ENCODE measurements at regions not wholly inside any gene's neighbourhood (a gene's known extent, or its start where the extent isn't known, plus 50 kb on each side); places are given as distances from the start of the nearest gene placed in this dataset.

DNA sequence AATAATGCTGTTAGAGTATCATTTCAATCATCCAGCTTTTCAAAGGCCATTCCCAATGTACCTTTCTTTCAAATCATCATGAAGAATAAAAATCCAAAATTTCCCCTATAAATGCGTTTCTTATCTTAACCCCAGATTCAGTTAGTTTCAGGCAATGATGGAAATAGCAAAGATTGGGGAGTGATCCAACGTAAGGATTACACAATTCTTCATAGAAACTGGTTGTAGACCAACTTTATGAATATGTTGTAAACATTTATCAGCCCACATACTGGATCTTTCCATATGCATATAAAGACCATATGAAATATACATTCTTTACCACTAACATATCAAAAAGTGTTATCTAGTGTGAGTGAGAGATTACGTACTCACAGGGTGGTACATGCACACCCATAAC, 92.7 kb downstream of the ZC3H11B start:
- no peak for DNase-seq

DNA sequence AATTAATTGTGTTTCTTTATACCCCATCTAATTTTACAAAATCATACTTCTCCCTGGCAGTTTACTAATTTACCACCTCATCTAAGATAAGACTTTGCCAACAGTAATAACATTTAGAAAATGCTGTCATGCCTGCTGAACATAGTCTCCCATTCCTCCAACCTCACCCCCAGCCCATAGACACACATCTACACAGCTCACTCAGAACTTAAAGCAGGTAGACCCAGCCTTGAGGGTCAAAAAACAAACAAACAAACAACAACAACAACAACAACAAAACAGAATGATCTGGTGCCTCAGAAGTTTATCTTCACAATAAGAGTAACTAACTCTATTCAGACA, 94.0 kb downstream of the ZC3H11B start:
- no peak for DNase-seq

DNA sequence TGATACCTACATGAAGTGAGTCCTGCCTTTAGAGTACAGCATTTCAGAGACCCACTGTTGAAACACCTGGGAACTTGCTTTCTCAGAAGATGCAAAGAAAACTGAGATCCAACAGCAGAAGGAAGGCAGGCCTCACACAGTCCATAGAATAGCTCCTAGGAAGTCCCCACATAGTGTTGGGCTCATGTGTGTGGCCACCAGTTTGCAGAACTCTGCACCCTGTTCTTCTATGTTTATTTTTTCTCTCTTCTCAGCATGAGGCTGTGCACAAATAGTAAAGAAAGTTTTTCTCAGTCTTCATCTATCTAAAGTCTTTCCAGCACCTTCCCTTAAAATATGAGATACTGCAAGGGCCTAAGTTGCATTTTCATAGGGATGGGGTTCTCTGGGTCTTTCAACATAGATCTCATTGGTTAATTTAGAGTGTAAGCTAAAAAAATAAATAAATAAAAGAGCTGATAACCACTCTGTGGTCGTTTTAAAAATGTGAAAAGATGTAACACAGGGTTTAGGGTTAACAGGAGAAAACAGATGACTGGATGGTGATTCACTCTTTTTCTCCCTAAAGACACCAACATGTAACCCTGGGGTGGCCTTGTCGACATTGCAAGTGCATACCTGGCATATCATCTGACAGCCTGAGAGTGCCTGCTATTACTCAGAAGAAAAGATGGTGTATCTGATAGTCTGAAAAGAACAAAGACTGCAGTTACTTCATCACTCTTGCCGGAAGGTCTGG, 94.6 kb downstream of the ZC3H11B start:
- peak; percentile 93 for DNase-seq

DNA sequence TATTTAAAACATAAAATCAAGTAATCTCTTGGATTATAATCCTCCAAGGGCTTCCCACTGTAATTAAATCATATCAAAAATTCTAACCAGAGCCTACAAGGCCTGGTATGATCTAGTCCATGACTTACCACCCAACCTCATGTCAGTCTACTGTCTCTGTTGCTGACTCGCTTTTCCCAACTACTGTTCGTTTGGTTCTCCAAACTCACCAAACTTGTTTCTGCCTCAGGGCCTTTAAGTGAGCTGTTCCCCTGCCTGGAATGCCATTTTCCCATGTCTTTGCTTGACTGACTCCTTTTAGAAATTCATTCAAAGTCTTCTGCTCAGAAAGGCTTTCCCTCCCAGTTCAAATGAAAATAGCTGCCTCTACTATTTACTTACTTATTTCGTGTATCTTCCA, 95.9 kb downstream of the ZC3H11B start:
- peak; percentile 88 for DNase-seq

DNA sequence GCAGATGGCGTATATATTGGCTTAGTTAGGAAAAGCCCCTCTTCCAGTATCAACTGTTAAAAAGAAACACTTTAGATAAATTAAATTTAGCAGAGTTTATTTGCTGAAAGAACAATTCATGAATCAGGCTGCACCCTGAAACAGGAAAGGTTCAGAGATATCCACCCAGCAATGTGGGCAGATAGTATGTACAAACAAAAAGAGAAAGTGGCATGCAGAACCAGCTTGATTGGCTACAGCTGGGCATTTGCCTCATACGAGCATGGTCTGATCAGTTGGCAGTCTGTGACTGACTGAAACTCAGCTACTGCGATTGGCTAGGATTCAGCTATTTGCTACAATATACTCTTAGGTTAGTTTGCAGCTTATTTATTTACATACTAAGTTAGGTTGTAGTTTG, 98.2 kb downstream of the ZC3H11B start:
- DNase-seq = no peak

DNA sequence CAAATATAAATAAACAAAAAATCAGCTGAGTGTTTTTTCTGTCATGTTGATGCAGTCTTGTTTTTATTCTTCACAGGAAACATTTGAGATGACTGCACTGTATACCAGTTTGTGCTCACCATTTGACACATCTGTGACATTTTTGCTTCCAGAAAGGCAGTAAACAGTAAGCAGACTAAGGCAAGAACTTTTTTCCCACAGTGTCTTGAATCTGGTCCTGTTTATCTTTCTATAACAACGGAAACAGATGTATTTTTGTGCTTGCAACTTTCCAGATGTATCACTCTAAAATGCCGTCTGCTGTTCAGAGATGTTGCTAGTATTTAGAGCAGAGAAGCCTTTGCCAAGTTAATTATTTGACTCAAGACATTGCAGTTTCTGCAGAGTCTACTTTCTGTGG, 105.5 kb downstream of the ZC3H11B start:
- no peak for DNase-seq

DNA sequence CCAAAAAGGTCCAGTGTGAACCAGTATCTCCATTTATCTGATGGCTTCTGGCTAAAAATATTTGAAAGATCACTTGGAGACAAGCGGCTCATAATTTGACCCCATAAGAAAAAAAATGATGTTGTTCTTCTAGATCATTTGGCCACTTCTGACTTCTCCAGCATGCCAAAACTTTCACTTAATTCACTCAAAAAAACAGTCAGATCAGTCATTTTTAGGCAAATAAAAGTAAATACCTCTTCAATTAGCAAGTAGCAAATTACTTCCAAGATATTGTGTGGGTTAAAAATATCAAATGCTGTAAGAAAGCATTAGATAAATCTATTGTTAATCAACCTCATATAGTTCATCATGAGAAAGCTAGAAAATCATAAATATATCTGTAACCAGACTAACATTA, 106.0 kb downstream of the ZC3H11B start:
- DNase-seq = no peak

DNA sequence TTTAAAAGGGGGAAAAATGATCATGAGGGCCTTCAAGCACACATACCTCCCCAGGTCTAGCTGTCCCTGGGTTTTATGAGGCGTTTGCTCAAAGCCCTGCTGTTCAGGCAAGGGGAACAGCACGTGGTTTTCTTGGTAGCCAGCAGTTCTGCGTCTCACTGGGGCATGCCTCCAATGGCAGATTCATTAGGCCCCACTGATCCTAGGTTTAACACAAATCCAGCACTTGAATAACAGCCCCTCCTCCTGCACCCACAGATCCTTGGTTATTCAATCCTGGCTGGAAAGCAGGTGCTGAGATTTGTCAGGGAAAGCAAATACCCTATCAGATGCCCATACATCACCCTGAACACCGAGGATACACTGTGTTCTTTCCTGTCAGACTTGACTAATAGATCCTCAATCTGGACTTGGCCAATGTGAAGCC, 106.4 kb downstream of the ZC3H11B start:
- DNase-seq = no peak

DNA sequence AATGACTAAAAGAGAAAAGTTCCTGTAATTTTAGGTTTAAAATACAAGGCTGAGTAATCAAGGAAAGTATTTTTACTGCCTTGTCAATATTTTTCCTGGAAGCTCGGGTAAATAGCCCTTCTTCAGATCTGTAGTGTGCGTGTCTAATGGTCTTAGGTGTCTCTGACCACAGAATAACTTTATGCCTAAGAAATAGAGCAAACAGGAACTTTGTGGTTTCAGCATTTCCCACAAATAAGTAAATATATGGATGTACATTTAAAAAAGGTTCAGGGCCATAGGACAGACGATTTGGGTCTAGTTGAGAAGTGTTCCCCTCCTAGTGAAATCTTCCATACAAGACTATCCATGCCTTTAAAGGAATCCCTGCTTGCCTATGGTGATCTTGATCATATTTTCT, 107.0 kb downstream of the ZC3H11B start:
- no peak for DNase-seq

DNA sequence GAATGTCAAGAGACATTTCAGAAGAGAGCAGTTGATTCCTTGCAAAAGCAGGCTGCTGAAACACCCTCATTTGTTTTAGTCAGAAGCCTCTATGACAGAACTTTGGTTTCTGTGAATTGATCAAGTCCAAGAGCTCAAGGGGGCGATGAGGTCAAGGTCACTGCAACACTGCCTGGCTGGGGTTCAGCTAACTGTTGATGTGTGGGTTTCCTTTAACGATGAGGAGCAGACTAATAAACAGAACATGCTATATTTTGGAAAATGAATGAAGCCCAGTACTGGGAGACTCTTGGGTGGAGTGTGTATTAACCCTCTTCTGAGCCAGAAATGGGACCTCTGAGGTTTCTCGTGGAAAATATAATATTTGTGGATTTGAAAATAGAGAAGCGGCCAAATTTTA, 109.3 kb downstream of the ZC3H11B start:
- DNase-seq = no peak

DNA sequence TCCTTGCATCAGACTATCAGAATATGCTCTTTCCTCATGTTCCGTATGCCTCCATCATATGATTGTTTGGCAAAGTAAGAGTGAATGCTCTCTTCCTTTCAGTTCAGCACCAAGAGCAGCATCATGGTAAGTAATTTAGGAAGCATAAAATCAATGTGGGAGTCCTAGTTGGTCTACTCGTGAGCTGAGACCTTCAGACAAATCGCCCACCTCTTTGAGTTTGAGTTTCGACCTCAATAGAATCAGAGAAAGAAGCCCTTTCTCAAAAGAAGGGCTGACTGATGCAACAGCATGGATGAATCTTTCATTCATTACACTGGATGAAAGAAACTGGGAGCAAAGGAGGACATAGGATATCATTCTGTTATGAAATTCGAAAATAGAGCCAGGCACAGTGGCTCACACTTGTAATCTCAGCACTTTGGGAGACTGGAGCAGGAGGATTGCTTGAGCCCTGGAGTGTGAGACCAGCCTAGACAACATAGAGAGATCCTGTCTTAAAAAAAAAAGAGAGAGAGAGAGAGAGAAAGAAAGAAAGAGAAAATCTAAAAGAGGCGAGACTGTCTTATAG, 112.5 kb downstream of the ZC3H11B start:
- DNase-seq = no peak

DNA sequence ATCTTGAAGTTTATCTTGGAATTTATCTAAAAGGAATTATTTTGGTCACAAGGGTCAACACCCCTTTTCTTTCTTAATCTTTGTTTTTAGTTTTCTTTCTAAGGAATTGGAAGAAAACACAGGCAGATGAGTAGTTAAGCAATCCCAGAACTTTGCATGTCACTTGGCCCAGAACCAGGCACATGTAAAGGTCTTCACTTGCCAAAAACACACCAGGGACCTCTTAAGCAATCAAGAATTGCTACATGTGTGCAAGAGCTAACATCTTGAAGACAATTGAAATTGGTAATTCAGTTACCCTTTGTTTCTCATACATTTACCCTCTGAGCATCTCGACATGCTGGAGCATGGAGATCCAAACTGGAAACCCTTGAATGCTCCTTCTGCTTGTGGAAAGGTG, 114.2 kb downstream of the ZC3H11B start:
- DNase-seq = no peak

DNA sequence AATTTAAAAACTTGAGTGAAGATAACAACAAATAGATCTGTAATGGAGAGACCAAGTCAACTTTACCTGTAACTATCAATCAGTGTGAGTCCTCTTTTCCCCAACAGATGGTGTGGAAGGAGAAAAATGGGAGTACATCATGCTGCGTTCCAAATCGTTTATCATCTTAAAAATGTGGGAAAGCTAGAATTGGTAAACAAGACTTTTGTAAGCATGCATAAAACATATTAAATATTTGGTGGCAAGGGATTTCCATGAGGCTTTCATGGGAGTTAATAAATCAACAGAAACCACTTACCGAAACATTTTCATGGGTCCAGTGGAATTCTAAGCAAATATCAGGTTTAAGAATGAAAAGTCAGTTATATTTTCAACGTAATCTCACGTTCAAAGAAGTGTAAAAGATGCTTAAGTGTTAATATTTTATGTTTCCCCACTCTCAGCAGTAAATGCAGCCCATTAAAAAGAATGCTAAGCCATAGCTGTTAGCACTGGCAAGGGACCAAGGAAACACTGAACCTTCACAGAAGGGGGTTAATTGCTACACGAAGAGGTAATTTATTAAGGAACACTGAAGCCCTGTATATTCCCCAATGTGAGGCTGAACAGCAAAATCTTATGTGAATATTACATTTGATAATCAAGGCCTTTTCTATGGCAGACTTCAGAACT, 117.0 kb downstream of the ZC3H11B start:
- DNase-seq = no peak

DNA sequence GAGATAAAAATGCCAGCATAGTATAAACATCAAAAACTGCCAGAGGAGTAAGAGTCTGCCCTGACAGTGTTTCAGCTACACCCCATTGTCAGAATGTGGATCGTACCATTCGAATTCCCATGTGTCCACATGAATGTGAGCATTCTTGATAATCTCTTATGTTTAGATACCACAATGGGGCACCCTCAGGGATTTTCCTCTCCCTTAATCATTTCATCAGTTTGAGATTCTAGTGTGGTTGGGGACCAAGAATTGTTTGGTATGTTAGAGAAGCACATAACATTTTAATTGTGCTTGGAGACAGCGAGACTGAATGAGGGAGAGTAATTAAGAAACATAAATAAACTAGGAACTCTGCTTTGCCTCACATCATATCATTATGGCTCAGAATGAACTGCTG, 120.2 kb downstream of the ZC3H11B start:
- no peak for DNase-seq

DNA sequence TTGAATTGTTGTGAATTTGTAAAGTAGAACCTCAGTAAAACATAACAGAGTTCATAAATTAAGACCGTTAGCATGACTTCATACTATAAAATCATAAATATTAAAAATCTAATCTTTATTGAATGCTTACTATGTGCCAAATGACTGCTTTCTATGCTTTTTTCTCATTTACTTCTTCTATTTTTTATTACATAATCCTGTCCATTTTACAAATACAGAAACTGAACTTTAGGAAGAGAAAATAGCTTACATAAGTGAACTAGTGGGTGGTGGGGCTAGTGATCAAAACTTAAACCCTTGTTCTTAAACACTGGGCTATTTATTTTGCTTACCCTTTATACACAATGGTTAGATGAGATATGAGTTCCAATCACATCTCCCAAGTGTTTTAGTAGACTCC, 122.3 kb downstream of the ZC3H11B start:
- no peak for DNase-seq

DNA sequence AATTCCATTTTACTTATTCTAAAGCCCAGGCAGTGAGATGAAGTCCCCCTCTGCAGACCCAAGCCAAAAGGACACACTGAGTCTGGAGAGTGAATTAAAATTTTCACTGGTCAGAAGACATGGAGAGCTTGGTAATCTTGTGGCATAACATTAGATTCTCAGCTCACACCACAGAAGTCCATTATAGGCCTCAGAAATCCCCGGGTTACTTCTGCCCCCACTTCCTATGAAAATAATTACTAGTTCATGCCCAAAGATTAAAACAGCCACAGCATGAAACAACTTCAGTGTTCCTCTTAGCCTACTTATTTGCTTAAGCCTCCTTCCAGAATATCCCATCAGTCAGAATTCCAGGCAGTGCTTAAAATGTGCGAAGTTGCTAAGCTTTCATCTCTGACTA, 123.3 kb downstream of the ZC3H11B start:
- DNase-seq = no peak

DNA sequence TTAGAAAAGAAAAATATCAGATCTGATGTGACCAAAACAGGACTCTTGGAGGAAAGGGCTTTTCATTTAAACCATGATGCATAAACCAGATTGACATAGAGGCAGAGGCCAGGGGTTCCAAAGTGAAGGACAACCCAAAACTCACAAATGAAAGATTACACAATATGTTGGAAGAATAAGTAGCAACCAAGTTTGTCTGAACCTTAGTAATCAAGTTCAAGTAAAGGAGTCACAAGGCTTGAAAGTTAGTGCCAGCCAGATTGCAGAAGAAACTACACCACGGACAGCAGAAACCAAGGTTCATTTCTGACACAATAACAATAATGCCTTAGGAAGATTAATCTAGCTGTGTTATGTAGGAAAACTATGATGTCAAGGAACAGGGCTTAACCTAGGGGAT, 124.6 kb downstream of the ZC3H11B start:
- DNase-seq = no peak

DNA sequence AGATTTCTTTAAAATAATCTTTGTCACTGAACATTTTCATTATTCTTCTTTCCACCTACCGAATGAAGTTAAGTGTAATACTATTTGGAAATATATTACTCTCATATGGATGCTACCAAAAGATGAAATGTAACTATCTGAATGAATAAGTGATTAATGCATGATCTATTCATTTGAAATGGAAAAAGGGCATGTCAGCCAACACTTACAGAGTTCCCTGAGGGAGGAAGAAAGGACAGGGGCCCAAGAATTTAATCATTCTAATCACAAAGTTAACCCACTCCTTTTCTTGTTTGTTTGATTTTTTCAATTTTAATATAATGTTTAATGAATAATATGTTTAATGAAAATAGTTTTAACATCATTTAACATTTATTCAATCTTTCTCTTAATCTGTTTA, 129.4 kb downstream of the ZC3H11B start:
- no peak for DNase-seq

DNA sequence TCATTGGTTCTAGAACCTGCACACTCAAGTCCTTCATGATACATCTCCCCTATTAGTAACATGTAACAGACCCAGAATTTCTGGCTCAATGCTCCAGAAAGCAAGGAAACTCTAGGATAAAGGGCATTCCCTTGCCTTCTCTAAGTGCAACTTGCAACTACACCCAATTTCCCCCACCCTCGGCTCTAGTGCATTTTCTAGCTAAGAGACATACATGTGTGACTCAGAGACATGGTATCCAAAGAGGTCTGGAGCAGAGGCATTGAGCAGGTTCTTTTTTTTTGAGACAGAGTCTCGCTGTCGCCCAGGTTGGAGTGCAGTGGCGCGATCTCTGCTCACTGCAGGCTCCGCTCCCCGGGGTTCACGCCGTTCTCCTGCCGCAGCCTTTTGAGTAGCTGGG, 132.9 kb downstream of the ZC3H11B start:
- peak; percentile 88 for DNase-seq

DNA sequence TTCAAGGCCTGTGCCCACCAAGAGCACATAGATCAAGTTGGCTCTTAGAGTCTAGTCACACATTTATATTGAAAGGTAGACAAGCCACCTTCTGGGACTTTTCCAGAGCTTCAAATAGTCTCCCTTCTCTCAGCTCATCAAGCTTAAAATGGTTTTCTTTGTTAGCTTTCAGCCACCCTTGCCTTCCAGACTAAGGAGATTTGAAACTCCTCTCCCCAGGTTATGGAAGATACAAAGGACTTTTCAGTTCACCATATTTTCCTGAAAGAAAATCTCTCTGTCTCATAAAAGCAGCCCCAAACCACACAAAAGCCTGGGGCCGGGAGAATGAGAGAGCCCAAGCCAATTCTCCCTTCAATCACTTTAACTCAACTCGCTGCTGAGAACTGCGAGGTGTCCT, 134.1 kb downstream of the ZC3H11B start:
- peak; percentile 65 for DNase-seq

DNA sequence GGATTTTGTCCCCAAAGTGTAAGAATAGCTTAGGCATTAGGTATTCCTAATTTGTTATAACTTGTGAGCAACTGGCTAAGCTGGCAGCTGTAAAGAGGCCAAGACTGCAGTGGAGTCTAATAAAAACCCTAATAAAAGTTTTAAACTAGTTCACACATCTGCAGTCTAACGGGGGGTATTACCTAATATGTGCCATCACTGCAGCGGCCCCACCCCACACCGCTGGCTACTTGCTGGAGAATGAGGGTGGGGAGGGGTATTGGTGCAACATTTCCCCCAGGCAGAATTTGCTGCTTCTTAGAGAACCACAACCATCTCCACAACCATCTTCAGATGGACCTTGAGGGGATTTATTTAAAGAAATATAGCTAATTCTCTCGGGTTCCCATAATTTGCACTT, 135.0 kb downstream of the ZC3H11B start:
- DNase-seq = no peak

DNA sequence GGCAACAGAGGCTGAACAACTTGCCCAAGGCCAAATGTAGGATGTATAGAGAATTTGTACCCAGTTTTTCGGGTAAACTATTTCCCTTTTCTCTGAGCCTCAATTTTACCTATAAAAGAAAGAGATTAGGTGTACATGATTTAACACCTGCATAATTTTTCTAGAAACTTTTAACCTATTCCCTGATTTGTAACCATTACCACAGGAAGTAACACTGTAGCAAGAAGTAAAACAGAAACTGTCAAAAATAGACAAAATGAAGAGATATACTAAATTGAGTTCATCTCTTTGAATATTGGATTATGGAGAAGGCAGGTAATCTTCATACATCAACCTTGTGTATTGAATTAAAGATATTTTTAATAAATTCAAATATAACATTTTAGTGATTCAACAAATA, 136.2 kb downstream of the ZC3H11B start:
- no peak for DNase-seq

DNA sequence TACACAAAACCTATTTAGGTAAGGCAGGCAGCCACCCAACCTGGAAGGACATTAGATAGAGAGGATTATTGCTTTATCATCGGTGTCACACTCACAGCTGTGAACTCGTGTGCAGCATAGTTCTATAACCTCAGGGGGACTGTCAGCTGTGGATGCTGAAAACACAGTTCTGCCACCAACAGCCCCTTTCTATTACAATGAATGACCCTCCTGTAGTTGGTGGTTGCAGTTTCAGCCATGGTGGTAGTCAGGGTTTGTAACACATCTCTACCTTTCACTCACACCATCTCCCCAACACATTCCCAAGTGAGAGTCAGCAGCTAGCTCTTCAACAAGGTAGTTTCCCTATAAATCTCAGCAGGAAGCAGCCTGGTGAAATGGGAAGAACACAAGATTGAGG, 136.8 kb downstream of the ZC3H11B start:
- no peak for DNase-seq

DNA sequence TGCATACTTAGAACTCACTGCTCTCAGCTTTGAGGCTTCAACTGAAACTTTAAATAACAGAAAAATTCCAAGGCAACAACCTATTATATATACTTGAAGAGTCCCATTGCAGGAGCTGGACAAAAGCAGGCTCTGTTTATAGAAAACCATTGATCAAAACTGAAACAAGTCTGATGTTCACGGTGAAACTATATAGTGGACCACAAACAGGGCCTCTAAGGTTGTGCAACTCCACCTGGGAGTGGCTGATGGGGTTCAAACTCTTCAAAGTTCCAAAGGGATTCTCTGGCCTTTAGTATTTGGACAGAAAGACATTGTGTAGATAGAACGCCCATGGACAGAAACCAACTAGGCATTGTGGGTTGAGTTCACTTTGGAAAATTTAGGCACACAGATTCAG, 140.3 kb downstream of the ZC3H11B start:
- DNase-seq = no peak

DNA sequence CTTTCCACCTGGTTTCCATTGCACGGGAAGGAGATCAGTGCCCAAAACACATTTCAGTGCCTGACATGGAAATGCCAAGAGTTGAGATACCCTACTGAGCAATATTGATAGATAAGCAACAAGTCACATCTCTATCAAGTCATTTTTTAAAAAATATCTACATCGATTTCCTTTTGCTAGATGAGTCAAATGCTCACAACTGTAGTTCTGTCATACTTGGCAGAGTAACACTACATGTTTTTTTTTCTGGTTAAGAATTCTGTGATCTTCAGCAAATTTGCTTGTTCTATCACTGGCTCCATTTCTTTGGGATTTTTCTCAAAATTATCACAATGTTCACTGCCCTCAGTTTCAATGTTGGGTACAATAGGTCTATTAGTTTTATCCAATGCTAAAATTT, 145.4 kb downstream of the ZC3H11B start:
- no peak for DNase-seq

All from islet precursor cell (in vitro differentiated cells).